ENCODE measurements at regions not wholly inside any gene's neighbourhood (a gene's known extent, or its start where the extent isn't known, plus 50 kb on each side); places are given as distances from the start of the nearest gene placed in this dataset.

DNA sequence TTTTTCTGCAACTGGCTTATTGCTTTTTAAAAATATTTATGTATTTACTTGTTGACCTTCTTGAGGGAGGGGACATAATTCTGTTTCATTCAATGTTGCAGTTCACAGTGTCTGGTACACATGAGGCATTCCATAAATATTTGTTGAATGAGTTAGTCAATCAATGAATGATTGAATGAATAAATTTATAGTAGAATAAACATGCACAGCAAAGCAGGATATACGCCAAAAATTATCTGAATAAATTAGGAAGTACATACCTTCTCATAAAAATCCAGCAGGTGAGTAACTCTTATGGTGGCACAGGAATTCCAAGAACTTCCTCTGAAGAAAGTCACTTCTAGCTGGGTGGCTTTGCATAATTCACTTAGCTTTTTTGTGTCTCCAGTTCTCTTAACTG lies 469.4 kb upstream of the ATP11B start:
- TF ChIP-seq, protein P1, sequence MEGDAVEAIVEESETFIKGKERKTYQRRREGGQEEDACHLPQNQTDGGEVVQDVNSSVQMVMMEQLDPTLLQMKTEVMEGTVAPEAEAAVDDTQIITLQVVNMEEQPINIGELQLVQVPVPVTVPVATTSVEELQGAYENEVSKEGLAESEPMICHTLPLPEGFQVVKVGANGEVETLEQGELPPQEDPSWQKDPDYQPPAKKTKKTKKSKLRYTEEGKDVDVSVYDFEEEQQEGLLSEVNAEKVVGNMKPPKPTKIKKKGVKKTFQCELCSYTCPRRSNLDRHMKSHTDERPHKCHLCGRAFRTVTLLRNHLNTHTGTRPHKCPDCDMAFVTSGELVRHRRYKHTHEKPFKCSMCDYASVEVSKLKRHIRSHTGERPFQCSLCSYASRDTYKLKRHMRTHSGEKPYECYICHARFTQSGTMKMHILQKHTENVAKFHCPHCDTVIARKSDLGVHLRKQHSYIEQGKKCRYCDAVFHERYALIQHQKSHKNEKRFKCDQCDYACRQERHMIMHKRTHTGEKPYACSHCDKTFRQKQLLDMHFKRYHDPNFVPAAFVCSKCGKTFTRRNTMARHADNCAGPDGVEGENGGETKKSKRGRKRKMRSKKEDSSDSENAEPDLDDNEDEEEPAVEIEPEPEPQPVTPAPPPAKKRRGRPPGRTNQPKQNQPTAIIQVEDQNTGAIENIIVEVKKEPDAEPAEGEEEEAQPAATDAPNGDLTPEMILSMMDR (conservative IDR thresholded peaks at IDR 0.05): no peak
- no peak for TF ChIP-seq EZH2 (IDR thresholded peaks at IDR 0.05; ENCODE audit: low read depth)

All from PC-9 (cell line).